Testis (tissue), 2 donors: ENCODE measurements at regions not wholly inside any gene's neighbourhood (a gene's known extent, or its start where the extent isn't known, plus 50 kb on each side); places are given as distances from the start of the nearest gene placed in this dataset.

ENCODE experiments used
- CTCF ChIP-seq, 3 experiments: fragments of 450-650 bp in 2 of 3; fragments of 200-600 bp in 1 of 3; sonication (generic) in 1 of 3; IDR thresholded peaks; one replicate each; pipeline ENCODE4 v1.5.1; 2016 to 2019; ENCODE audit warnings: antibody characterized with exemption in 3 of 3, mild to moderate bottlenecking in 2 of 3, moderate library complexity in 1 of 3
- POLR2A ChIP-seq: fragments of 450-650 bp; IDR thresholded peaks from one replicate; pipeline ENCODE4 v1.6.1; 2017; ENCODE audit warnings: antibody characterized with exemption, mild to moderate bottlenecking, moderate library complexity

GRCh38 chr1:219529116-219529515, 83.8 kb downstream of the ZC3H11B start:
- no peak for TF ChIP-seq POLR2A
- TF ChIP-seq CTCF (IDR thresholded peaks at IDR 0.05): no peak
